Kidney epithelial cell (primary cell): ENCODE measurements at regions not wholly inside any gene's neighbourhood (a gene's known extent, or its start where the extent isn't known, plus 50 kb on each side); places are given as distances from the start of the nearest gene placed in this dataset.

Source experiments
- DNase-seq: peaks from one replicate; pipeline ENCODE4 v3.0.0-alpha.2; 2010; ENCODE audit warnings: low read depth
- H3K27me3 ChIP-seq: 2 replicates; pipeline ENCODE4 v1.6.0; 2011; ENCODE audit warnings: low read length; ENCODE audit not compliant: control insufficient read depth, insufficient read depth
- H3K36me3 ChIP-seq: 2 replicates; pipeline ENCODE4 v1.5.1; 2011; ENCODE audit warnings: low read length; ENCODE audit not compliant: control insufficient read depth, insufficient read depth
- H3K4me3 ChIP-seq: 2 replicates; pipeline ENCODE4 v1.5.1; 2011; ENCODE audit warnings: low read depth, mild to moderate bottlenecking, control low read depth, low read length
- CTCF ChIP-seq: IDR thresholded peaks from 2 replicates; pipeline ENCODE4 v1.5.1; 2011; ENCODE audit warnings: mild to moderate bottlenecking, moderate library complexity, low read length, control low read depth, inconsistent platforms; ENCODE audit not compliant: insufficient read depth, poor library complexity, severe bottlenecking

- Histone ChIP-seq H3K4me3 (no peak overlapping the region), H3K27me3 (no peaks in the 10 kb centered on the region), H3K36me3 (no peaks in the 10 kb centered on the region)
- TF ChIP-seq CTCF, result no peak
- DNase-seq, result no peak
Observed at GRCh38 chr1:222331340-222331739, 216.6 kb downstream of the HHIPL2 start.

GRCh38 chr1:222329493-222330045, 218.3 kb downstream of the HHIPL2 start:
- no peak overlapping the region for H3K4me3 ChIP-seq
- DNase-seq, result no peak
- H3K36me3 ChIP-seq, result no peaks in the 10 kb centered on the region
- H3K27me3 ChIP-seq, result no peaks in the 10 kb centered on the region
- TF ChIP-seq CTCF, result no peak

DNA sequence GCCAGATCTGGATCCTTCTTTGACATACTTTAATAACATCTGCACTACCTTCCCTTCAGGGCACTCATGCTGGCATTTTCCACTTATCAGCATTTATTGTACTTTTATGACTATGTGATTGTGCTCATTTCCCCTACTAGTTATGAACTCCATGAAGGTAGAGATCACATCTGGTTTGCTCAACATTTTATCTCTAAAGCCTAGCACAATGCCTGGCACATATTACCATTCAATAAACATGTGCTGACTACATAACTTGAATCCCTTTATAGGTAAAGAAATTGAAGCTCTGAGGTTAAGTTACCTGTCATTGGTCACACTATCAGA, 221.2 kb downstream of the HHIPL2 start:
- TF ChIP-seq CTCF, result no peak
- no peaks in the 10 kb centered on the region for H3K27me3 ChIP-seq
- no peak for DNase-seq
- H3K36me3 ChIP-seq, result no peaks in the 10 kb centered on the region
- no peak overlapping the region for H3K4me3 ChIP-seq

DNA sequence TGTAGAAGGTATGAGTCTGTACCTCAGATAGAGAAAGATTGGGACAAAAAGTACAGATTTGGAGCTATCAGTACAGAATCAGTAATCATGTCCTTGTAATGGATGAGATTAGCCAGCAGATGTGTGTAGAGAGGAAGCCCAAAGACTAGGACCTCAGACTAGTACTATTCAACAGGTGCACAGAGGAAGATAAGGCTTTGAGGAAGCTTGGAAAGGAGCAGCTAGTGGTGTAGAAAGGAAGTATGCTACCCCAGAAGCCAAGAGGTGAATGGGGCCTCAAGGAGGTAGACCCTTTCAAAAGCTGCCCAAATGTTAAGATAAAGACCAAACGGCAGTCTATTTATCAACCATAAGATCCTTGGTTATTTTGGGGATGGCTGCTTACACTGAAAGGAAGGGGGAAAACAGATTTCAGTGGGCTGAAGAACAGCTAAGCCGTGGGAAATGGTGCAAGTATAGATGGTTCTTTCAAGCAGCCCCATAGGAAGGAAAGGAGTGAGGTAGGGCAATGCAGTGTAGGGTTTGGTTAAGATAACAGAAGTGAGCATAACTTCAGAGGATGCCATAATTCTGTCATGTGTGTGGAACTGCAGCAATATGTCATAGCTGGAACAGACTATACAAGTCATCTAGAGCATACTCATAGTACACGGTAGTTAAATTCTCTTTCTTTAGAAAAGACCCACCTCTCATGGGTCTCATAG, 221.7 kb downstream of the HHIPL2 start:
- Histone ChIP-seq H3K27me3 (no peaks in the 10 kb centered on the region), H3K36me3 (no peaks in the 10 kb centered on the region), H3K4me3 (no peak overlapping the region)
- DNase-seq, result no peak
- TF ChIP-seq CTCF, result no peak

DNA sequence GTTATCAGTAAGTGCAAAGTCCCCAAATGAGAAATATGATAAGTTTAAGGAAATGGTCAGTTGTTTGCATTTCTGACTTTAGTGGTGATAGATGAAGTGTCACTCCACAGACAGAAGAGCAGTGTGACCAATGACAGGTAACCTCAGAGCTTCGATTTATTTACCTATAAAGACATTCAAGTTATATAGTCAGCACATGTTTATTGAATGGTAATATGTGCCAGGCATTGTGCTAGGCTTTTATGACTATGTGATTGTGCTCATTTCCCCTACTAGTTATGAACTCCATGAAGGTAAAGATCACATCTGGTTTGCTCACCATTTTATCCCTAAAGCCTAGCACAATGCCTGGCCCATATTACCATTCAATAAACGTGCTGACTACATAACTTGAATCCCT, 222.4 kb downstream of the HHIPL2 start:
- Histone ChIP-seq H3K4me3 (no peak overlapping the region), H3K27me3 (no peaks in the 10 kb centered on the region), H3K36me3 (no peaks in the 10 kb centered on the region)
- no peak for TF ChIP-seq CTCF
- no peak for DNase-seq

DNA sequence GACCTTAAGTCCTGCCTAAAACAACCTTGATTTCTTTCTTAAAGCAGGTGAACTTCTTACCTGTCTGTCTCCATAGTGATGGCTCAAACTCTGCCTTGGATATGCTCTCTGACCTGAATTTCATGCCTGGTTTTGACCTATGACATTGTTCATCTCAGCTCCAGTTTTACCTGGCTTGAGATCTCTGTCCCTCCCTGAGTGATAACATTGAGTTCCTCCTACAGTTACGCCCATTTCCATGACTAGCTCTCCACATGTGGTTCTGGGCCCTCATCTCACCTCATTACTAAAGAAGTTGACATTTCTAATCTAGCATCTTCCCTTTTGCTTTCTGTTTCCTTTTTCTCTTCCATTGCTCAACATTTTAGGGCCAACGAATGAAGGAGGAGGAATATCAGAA, 233.1 kb downstream of the HHIPL2 start:
- H3K27me3 ChIP-seq, result no peaks in the 10 kb centered on the region
- TF ChIP-seq CTCF, result no peak
- no peaks in the 10 kb centered on the region for H3K36me3 ChIP-seq
- no peak overlapping the region for H3K4me3 ChIP-seq
- DNase-seq, result no peak
